GM12873 (cell line): ENCODE measurements at regions not wholly inside any gene's neighbourhood (a gene's known extent, or its start where the extent isn't known, plus 50 kb on each side); places are given as distances from the start of the nearest gene placed in this dataset.

Experiments
- CTCF ChIP-seq: IDR thresholded peaks from 2 replicates; pipeline ENCODE4 v1.5.1; 2012; ENCODE audit warnings: low read depth, mild to moderate bottlenecking, moderate library complexity, low read length, control low read depth; ENCODE audit not compliant: insufficient read depth; ENCODE audit errors: missing control alignments

GRCh38 chr17:56018211-56018610 is 135.1 kb upstream of the ANKFN1 start:
- no peak for TF ChIP-seq CTCF

GRCh38 chr17:56020369-56020768 is 132.9 kb upstream of the ANKFN1 start:
- no peak for TF ChIP-seq CTCF

GRCh38 chr17:56021681-56022190 is 131.5 kb upstream of the ANKFN1 start:
- no peak for TF ChIP-seq CTCF

GRCh38 chr17:56023851-56024250 is 129.4 kb upstream of the ANKFN1 start:
- no peak for TF ChIP-seq CTCF

- TF ChIP-seq CTCF: no peak
These were observed 126.4 kb upstream of the ANKFN1 start for GRCh38 chr17:56026915-56027314.

- TF ChIP-seq CTCF: no peak
These were observed 124.4 kb upstream of the ANKFN1 start for GRCh38 chr17:56028837-56029236.

- no peak for TF ChIP-seq CTCF
These were observed 123.2 kb upstream of the ANKFN1 start for GRCh38 chr17:56030009-56030624.
